ENCODE measurements at regions not wholly inside any gene's neighbourhood (a gene's known extent, or its start where the extent isn't known, plus 50 kb on each side); places are given as distances from the start of the nearest gene placed in this dataset.

GRCh38 chr11:116042146-116042545 is 537.9 kb upstream of the CADM1 start:
- TF ChIP-seq CTCF (IDR thresholded peaks at IDR 0.05) = no peak
- no peak for TF ChIP-seq POLR2A (IDR thresholded peaks at IDR 0.05)
